ENCODE measurements at regions not wholly inside any gene's neighbourhood (a gene's known extent, or its start where the extent isn't known, plus 50 kb on each side); places are given as distances from the start of the nearest gene placed in this dataset.

DNA sequence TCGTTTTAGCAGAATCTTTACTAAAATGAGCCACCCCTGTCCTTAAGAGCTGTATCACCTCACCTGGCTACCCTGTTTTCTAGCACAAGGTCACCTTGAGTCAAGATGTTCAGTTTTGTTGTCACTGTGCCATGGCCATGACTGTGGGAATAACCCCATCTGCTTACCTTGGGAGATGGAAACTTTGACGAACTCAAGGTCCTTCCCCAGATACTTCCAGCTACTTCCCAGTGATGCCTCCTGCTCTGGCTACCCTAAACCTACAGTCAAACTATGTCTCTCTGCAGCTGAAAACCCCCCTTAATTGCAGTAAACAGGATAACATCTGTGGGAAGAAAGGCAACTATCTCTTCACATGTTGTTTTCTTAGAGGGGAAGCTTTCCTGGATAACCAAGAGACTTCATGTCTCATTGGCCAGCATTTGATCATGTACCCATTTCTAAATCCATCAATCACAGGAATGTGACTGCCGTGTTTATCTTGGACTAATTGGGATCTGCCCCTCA, 89.5 kb upstream of the C1orf21 start (continued):
- TF ChIP-seq, protein P1, sequence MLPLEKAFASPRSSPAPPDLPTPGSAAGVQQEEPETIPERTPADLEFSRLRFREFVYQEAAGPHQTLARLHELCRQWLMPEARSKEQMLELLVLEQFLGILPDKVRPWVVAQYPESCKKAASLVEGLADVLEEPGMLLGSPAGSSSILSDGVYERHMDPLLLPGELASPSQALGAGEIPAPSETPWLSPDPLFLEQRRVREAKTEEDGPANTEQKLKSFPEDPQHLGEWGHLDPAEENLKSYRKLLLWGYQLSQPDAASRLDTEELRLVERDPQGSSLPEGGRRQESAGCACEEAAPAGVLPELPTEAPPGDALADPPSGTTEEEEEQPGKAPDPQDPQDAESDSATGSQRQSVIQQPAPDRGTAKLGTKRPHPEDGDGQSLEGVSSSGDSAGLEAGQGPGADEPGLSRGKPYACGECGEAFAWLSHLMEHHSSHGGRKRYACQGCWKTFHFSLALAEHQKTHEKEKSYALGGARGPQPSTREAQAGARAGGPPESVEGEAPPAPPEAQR (tag by site-specific recombination; IDR thresholded peaks at IDR 0.05) = no peak
- TF ChIP-seq ZNF626 (tag by site-specific recombination; IDR thresholded peaks at IDR 0.05) (no peak), ZNF785 (tag by site-specific recombination; IDR thresholded peaks at IDR 0.05) (no peak), ZNF777 (tag by site-specific recombination; IDR thresholded peaks at IDR 0.05; ENCODE audit: borderline replicate concordance) (no peak), HOXC10 (CRISPR knock-in tag; IDR thresholded peaks at IDR 0.05) (no peak), ZNF335 (tag by site-specific recombination; conservative IDR thresholded peaks at IDR 0.05) (no peak)
- TF ChIP-seq, protein P2, sequence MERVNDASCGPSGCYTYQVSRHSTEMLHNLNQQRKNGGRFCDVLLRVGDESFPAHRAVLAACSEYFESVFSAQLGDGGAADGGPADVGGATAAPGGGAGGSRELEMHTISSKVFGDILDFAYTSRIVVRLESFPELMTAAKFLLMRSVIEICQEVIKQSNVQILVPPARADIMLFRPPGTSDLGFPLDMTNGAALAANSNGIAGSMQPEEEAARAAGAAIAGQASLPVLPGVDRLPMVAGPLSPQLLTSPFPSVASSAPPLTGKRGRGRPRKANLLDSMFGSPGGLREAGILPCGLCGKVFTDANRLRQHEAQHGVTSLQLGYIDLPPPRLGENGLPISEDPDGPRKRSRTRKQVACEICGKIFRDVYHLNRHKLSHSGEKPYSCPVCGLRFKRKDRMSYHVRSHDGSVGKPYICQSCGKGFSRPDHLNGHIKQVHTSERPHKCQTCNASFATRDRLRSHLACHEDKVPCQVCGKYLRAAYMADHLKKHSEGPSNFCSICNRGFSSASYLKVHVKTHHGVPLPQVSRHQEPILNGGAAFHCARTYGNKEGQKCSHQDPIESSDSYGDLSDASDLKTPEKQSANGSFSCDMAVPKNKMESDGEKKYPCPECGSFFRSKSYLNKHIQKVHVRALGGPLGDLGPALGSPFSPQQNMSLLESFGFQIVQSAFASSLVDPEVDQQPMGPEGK (tag by site-specific recombination; IDR thresholded peaks at IDR 0.05) = no peak

DNA sequence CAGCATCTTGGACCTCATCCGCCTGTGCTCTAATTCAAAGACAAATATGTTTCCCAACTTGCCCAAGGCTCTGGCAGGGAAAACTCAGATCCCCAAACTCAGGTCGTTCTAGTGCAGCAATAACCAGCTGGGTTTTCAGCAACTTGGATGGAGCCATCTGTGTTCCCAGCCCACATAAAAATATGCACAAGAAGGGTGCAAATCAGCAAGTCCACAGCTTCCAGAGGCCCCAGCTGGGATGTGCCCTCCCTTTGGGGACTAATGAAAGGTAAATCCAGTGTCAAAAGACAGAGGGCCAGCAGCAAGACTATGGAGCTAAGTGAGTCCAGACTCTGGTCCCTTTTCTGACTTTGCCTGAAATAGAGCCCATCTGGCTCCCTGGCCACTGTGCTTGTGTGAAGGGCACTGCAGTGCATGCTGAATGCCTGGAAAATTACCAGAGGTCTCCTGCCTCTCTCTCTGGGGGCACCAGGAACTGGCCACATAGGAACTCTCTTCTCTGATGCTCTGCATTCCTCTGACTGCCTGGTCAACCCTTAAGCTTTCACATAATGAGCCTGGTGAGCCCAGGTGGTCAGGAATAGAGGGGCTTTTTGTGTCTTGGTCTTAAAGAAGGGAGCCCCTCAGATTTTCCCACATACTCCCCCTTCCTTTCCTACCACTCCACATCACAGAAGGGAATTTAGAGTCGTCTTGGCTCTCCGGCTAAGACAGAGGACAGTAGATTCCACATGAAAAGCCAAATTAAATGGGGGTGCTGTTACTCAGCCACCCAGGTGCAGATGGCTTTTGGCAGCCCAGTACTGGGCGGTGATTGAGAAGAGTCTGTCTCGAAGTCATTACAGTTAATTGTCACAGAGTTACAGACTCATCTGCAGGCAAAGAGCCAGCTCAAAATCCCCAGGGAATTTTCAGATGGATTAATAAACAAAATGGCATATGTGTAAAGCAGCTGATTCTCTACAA, 88.1 kb upstream of the C1orf21 start:
- Histone ChIP-seq H3K27ac (ENCODE audit: extremely low read depth, low read depth, low read length) (no peak overlapping the region), H3K4me1 (ENCODE audit: control insufficient read depth, insufficient read depth, low read length) (no peaks in the 10 kb centered on the region), H3K36me3 (ENCODE audit: control insufficient read depth in 2 of 2, insufficient read depth in 1 of 2, low read length in 2 of 2) (no peaks in the 10 kb centered on the region), H3K9me3 (ENCODE audit: control insufficient read depth, insufficient read depth, low read depth, low read length) (no peaks in the 10 kb centered on the region), H3K4me3 (ENCODE audit: low read depth, low read length) (no peak overlapping the region)
- POLR2A ChIA-PET = no interaction called here
- CTCF ChIA-PET = no interaction called here
- TF ChIP-seq ZNF146 (tag by site-specific recombination; IDR thresholded peaks at IDR 0.05) = no peak

DNA sequence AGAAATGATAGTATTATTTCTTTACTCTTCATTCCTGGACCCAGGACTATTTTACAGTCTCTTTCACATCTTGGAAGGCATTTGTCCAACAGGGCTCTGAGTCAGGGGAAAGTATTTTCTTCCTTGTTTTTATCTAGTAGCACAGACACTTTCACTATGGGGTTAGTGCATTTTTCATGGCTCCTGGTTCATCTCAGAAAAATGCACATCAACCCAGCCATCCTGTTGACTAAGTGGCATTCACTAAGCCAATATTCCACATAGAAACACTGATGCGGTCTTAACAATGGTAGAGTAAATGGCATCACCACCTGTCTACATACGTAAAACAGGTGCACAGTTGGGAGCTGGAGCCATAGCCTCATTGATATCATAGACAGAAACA, 87.4 kb upstream of the C1orf21 start:
- no peak overlapping the region for H3K4me3 ChIP-seq (ENCODE audit: low read depth, low read length)
- CTCF ChIA-PET = no interaction called here
- H3K27ac ChIP-seq (ENCODE audit: extremely low read depth, low read depth, low read length) = no peak overlapping the region
- H3K36me3 ChIP-seq (ENCODE audit: control insufficient read depth in 2 of 2, insufficient read depth in 1 of 2, low read length in 2 of 2) = no peaks in the 10 kb centered on the region
- no peak for TF ChIP-seq ZNF785 (tag by site-specific recombination; IDR thresholded peaks at IDR 0.05)
- no peak for TF ChIP-seq ZNF776 (tag by site-specific recombination; IDR thresholded peaks at IDR 0.05; ENCODE audit: borderline replicate concordance)
- TF ChIP-seq, protein P3, sequence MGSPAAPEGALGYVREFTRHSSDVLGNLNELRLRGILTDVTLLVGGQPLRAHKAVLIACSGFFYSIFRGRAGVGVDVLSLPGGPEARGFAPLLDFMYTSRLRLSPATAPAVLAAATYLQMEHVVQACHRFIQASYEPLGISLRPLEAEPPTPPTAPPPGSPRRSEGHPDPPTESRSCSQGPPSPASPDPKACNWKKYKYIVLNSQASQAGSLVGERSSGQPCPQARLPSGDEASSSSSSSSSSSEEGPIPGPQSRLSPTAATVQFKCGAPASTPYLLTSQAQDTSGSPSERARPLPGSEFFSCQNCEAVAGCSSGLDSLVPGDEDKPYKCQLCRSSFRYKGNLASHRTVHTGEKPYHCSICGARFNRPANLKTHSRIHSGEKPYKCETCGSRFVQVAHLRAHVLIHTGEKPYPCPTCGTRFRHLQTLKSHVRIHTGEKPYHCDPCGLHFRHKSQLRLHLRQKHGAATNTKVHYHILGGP (tag by site-specific recombination; IDR thresholded peaks at IDR 0.05) = no peak
- TF ChIP-seq ZNF707 (tag by site-specific recombination; IDR thresholded peaks at IDR 0.05) = no peak
- no peak for TF ChIP-seq ZNF510 (tag by site-specific recombination; IDR thresholded peaks at IDR 0.05; ENCODE audit: insufficient replicate concordance)
- TF ChIP-seq ZNF621 (tag by site-specific recombination; IDR thresholded peaks at IDR 0.05) = no peak
- TF ChIP-seq ZNF560 (tag by site-specific recombination; IDR thresholded peaks at IDR 0.05; ENCODE audit: borderline replicate concordance) = no peak
- TF ChIP-seq ZNF248 (tag by site-specific recombination; IDR thresholded peaks at IDR 0.05) = no peak
- no peak for TF ChIP-seq SCRT2 (tag by site-specific recombination; IDR thresholded peaks at IDR 0.05)
- no peak for TF ChIP-seq ZNF658 (tag by site-specific recombination; IDR thresholded peaks at IDR 0.05)
- TF ChIP-seq KLF8 (tag by site-specific recombination; IDR thresholded peaks at IDR 0.05) = no peak
- no peak for TF ChIP-seq ZNF121 (tag by site-specific recombination; IDR thresholded peaks at IDR 0.05)
- no peak for TF ChIP-seq OSR2 (tag by site-specific recombination; IDR thresholded peaks at IDR 0.05)
- H3K9me3 ChIP-seq (ENCODE audit: control insufficient read depth, insufficient read depth, low read depth, low read length) = no peaks in the 10 kb centered on the region
- POLR2A ChIA-PET = no interaction called here
- no peaks in the 10 kb centered on the region for H3K4me1 ChIP-seq (ENCODE audit: control insufficient read depth, insufficient read depth, low read length)
